Suprapubic skin (tissue), 4 donors: ENCODE measurements at regions not wholly inside any gene's neighbourhood (a gene's known extent, or its start where the extent isn't known, plus 50 kb on each side); places are given as distances from the start of the nearest gene placed in this dataset.

ENCODE experiments used
- EP300 ChIP-seq: sonication (generic); formaldehyde crosslinking; IDR thresholded peaks from one replicate; pipeline ENCODE4 v1.6.1; 2017; ENCODE audit warnings: antibody characterized with exemption
- POLR2AphosphoS5 ChIP-seq, 3 donors: sonication (generic); formaldehyde crosslinking; IDR thresholded peaks; one replicate each; pipeline ENCODE4 v1.6.1; 2017; ENCODE audit warnings: antibody characterized with exemption in 3 of 3
- TF ChIP-seq, protein P1 (sequence below), 2 donors: fragments of 200-600 bp in 1 of 2; fragments of 450-650 bp in 1 of 2; sonication (generic) in 1 of 2; IDR thresholded peaks; one replicate each; pipeline ENCODE4 v1.5.1; 2016 to 2019; ENCODE audit warnings: antibody characterized with exemption in 2 of 2, mild to moderate bottlenecking in 1 of 2, moderate library complexity in 1 of 2

DNA sequence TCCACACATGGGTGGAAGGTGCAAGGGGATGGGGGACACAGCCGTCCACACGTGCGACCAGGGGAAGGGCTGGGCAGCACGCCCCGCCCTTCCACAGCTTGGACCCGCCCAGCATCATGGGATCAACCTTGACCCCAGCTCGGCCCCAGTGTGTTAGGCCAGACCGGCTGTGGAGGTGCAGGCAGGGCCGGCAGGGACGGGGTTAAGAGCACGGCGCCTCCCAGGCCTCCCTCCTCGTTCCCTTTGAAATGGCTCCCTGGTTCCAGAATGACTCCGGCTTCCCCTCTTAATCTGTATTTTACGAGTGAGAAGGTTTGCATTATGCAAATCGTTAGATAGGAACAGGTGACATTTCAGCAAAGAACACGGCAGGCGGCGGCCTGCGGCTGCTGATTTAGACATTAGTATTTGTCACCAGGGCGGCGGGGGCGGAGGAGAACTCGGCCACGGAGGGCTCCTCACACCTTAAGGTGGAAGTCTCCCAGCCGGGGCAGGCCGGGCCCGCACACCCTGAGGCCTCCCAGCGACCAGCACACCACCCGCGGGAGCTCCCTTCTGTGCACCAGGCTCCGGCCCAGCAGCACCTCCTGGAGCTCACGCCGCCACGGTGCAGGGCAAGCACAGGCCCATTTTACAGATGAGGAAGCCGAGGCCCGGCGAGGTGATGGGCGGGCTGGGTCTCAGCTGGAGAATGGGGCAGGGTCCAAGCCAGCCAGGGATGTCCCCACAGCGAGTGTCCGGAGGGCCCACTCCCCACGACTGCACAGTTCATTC lies 116.1 kb downstream of the FAM53A start:
- TF ChIP-seq EP300 (no peak), POLR2AphosphoS5 (IDR thresholded peaks at IDR 0.05) (no peak)
- TF ChIP-seq, protein P1, sequence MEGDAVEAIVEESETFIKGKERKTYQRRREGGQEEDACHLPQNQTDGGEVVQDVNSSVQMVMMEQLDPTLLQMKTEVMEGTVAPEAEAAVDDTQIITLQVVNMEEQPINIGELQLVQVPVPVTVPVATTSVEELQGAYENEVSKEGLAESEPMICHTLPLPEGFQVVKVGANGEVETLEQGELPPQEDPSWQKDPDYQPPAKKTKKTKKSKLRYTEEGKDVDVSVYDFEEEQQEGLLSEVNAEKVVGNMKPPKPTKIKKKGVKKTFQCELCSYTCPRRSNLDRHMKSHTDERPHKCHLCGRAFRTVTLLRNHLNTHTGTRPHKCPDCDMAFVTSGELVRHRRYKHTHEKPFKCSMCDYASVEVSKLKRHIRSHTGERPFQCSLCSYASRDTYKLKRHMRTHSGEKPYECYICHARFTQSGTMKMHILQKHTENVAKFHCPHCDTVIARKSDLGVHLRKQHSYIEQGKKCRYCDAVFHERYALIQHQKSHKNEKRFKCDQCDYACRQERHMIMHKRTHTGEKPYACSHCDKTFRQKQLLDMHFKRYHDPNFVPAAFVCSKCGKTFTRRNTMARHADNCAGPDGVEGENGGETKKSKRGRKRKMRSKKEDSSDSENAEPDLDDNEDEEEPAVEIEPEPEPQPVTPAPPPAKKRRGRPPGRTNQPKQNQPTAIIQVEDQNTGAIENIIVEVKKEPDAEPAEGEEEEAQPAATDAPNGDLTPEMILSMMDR (IDR thresholded peaks at IDR 0.05), result no peak
